ENCODE measurements at regions not wholly inside any gene's neighbourhood (a gene's known extent, or its start where the extent isn't known, plus 50 kb on each side); places are given as distances from the start of the nearest gene placed in this dataset.

GRCh38 chr3:194218646-194219453 lies 82.9 kb downstream of the HES1 start:
- DNase-seq: no peak

DNA sequence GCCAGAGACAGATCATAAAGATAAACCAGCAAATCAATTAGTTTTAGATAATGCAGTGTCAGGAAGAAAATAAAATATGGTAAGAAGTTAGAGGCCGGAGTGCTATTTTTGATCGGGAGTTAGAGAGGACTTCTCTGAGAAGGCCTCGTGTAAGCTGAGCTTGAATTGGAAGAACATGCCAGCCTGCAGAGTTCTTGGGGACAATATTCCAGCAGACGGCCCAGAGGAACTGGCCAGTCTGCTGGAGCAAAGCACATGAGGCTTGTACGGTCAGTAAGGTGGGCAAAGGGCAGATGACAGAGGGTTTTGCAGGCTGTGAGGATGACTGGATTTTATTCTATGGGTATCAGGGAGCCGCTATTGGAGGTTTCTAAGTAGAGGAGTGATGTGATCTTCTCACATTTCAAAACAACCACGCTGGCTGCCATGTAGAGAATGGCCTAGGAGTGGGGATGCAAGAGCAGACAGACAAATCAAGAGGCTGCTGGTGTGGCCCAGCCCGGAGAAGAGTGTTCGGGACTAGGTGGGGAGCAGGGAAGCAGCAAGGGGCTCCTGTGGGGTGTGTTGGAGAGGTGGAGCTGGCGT lies 84.0 kb downstream of the HES1 start:
- no peak for DNase-seq

DNA sequence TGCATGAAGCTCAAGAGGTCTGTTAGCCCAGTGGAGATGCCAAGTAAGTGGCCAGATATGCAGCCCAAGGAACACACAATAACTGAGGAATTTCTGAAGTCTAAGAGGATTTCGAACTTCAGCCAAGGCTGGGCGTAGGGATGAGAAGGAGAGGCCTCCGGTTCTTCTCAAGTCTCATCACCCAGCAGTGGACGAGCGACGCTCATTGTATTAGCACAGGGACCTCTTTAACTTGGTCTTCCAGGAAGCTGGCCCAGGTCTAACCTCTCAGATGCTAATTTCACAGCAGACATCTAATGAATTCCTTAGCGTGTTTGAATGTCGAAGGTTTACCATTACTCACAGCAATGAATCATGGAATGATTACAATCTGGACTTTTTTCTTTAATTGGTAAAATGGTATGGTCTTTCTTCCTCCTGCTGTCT lies 85.0 kb downstream of the HES1 start:
- DNase-seq: no peak

DNA sequence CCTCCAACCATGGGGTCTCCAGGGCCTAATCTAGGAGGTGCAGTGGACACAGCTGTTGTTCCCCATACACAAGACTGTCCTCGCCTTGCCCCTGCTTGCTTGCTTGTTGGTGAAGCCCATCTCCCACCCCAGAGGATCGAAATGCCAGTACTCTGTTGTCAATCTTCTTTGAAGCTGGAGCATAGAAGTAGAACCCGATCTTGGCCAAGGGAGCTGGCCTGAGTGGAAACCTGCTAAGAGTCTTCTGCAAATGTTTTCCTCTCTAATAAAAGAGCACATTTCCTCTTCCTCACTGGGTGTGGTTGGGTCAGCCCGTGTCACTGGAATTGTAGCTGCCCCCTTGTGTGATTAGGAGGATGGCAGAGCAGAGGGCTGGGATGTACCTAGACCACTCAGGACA lies 85.4 kb downstream of the HES1 start:
- no peak for DNase-seq

DNA sequence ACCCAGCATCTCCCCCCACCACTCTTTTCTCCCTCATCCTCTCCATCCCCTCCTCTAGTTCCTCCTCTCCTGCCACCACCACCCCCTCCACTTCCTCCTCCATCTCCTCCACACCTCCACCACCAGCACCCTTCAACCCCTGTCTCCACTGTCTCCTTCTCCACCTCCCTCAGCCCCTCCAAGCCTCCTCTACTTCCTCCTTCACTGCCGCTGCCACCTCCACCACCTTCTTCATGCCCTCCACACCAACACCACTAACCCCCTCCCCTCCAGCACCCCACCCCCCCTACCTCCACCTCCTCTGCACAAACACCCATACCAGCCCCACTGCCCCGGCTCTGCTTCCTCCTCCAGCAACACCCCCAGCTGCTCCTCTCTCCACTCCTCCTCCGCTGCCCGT lies 88.0 kb downstream of the HES1 start:
- DNase-seq: no peak

- no peak for DNase-seq
These were observed 88.8 kb downstream of the HES1 start for GRCh38 chr3:194224471-194225417.

GRCh38 chr3:194225418-194225812 lies 89.5 kb downstream of the HES1 start:
- DNase-seq: no peak

- no peak for DNase-seq
These were observed 90.2 kb downstream of the HES1 start for GRCh38 chr3:194225988-194226663.

GRCh38 chr3:194231929-194232832 lies 96.2 kb downstream of the HES1 start:
- no peak for DNase-seq

DNA sequence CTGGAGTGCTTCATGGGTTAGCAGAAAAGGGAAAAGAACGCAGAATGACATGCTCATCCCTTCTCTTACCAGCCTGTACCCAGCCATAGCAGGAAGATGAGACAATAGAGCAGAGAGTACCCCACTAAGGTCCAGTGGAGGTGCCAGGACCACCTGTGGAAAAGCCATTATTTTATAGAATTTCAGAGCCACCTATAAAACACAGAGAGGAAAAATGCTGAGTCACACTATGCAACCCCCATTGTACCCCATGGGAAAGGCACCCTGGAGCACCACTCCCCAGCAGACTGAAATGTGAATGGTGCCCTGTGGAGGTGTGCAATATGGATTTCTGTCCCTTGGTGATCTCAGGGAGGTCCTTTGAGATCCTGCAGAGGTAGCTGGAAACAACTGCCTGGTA lies 97.2 kb downstream of the HES1 start:
- DNase-seq: no peak

GRCh38 chr3:194235160-194235559 lies 99.2 kb downstream of the HES1 start:
- DNase-seq: no peak

DNA sequence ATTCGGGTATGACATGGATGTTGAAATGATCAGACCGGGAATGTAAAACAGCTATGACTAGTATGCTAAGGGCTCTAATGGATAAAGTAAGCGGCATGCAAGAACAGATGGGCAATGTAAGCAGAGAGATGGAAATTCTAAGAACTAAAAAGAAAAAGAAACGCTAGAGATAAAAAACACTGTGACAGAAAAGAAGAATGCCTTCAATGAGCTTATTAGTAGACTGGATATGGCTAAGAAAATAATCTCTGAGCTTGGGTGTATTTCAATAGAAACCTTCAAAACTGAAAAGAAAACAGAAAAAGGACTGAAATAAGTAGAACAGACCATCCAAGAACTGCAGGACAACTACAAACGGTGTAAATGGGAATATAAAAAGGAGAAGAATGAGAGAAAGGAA lies 101.2 kb downstream of the HES1 start:
- no peak for DNase-seq

GRCh38 chr3:194240766-194241165 lies 104.8 kb downstream of the HES1 start:
- no peak for DNase-seq

DNA sequence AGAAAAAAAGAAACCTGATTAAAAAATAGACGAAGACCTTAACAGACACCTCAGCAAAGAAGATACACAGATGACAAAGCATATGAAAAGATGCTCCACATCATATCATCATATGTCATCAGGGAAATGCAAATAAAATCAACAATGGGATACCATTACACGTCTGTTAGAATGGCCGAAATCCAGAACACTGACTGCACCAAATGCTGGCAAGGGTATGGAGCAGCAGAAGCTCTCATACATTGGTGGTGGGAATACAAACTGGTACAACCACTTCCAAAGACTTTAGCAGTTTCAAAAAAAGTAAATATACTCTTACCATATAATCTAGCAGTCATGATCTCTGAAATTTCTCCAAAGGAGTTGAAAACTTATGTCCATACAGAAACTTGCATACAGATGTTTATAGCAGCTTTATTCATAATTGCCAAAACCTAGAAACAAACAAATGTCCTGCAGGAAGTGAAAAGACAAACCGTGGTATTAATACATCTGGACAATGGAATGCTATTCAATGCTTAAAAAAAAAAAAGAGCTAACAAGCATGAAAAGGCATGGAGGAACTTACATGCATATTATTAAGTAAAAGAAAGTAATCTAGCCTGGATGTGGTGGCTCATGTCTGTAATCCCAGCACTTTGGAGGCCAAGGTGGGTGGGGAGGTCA lies 107.4 kb downstream of the HES1 start:
- DNase-seq: no peak

GRCh38 chr3:194244167-194244566 lies 107.0 kb downstream of the CPN2 start:
- DNase-seq: no peak

DNA sequence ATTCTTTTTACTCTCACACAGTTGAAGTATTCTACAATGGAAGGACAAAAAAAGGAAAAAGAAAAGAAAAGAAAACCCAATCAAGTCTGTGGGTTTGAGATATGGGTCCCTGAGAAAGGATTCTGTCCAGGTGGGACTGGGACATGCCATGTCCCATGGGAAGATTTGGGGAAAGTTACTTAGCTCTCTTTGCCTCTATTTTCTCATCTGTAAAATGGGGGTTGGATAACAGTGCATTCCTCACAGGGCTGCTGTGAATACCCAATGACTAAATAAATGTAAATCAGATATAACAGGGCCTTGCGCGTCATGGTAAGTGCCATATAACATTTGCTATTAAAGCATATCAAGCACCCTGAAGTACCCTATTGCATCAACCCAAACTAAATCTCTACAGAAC lies 105.7 kb downstream of the CPN2 start:
- no peak for DNase-seq

GRCh38 chr3:194245975-194246561 lies 105.1 kb downstream of the CPN2 start:
- DNase-seq: no peak

GRCh38 chr3:194246709-194247349 lies 104.3 kb downstream of the CPN2 start:
- no peak for DNase-seq

DNA sequence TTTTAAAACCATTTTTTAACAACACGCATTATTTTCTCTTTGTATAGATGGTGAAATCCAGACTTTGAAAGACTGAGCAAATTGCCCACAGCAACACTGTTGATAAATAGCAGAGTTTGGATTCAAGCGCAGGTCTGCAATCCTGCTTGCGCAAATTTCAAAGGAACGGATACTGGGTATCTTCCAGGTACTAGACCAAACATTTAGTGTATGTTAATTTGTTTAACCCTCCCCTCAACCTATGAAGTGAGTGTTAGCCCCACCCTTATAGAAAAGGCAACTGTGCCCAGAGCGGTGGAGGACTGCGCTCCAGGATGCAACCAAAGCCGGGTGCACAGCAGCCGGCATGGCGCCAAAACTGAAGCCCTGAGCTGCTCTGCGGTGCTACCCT lies 103.8 kb downstream of the CPN2 start:
- DNase-seq: no peak
